Keratinocyte (primary cell): ENCODE measurements at regions not wholly inside any gene's neighbourhood (a gene's known extent, or its start where the extent isn't known, plus 50 kb on each side); places are given as distances from the start of the nearest gene placed in this dataset.

ENCODE experiments used
- DNase-seq: peaks from one replicate; pipeline ENCODE4 v3.0.0-alpha.2; 2011; ENCODE audit warnings: low read depth, missing footprints, low spot score
- FAIRE-seq: peaks from 2 replicates; lab custom pipeline; 2011; peaks lifted over from hg19 to GRCh38; lab: Jason Lieb, UNC
- H2AFZ ChIP-seq: 2 replicates; pipeline ENCODE4 v1.6.0; 2012; ENCODE audit warnings: low read length, control low read depth, inconsistent platforms; ENCODE audit not compliant: control insufficient read depth
- H3K27ac ChIP-seq: 2 replicates; pipeline ENCODE4 v1.5.1; 2011; ENCODE audit warnings: low read length; ENCODE audit not compliant: control insufficient read depth, insufficient read depth
- H3K27me3 ChIP-seq: 3 replicates; pipeline ENCODE4 v1.6.0; 2011; ENCODE audit warnings: low read length; ENCODE audit not compliant: control insufficient read depth, insufficient read depth; ENCODE audit errors: extremely low read depth
- H3K36me3 ChIP-seq, 2 experiments: 2 replicates in 1 of 2; 3 replicates in 1 of 2; pipeline ENCODE4 v1.5.1; 2011; ENCODE audit warnings: low read length in 2 of 2, mild to moderate bottlenecking in 1 of 2; ENCODE audit not compliant: control insufficient read depth in 2 of 2, insufficient read depth in 2 of 2; ENCODE audit errors: extremely low read depth in 1 of 2
- H3K4me1 ChIP-seq: 3 replicates; pipeline ENCODE4 v1.5.1; 2011; ENCODE audit warnings: low read length; ENCODE audit not compliant: control insufficient read depth, insufficient read depth; ENCODE audit errors: extremely low read depth
- H3K4me2 ChIP-seq: 3 replicates; pipeline ENCODE4 v1.6.0; 2011; ENCODE audit warnings: low read depth, low read length; ENCODE audit not compliant: control insufficient read depth, insufficient read depth; ENCODE audit errors: extremely low read depth
- H3K4me3 ChIP-seq, 3 experiments: fragments of 200-600 bp in 1 of 3; sonication (generic) in 1 of 3; 2 replicates in 2 of 3; 3 replicates in 1 of 3; pipeline ENCODE4 v1.5.1; 2011 to 2016; ENCODE audit warnings: low read length in 3 of 3, mild to moderate bottlenecking in 3 of 3, control low read depth in 2 of 3, inconsistent platforms in 1 of 3, low read depth in 1 of 3, mixed read lengths in 1 of 3, mixed run types in 1 of 3, moderate library complexity in 1 of 3; ENCODE audit not compliant: control insufficient read depth in 2 of 3, insufficient read depth in 2 of 3; ENCODE audit errors: extremely low read depth in 1 of 3
- H3K79me2 ChIP-seq: 2 replicates; pipeline ENCODE4 v1.6.0; 2012; ENCODE audit warnings: low read length; ENCODE audit not compliant: control insufficient read depth, insufficient read depth
- H3K9ac ChIP-seq: 3 replicates; pipeline ENCODE4 v1.6.0; 2011; ENCODE audit warnings: low read length; ENCODE audit not compliant: control insufficient read depth, insufficient read depth; ENCODE audit errors: extremely low read depth
- H3K9me1 ChIP-seq: 3 replicates; pipeline ENCODE4 v1.6.0; 2011; ENCODE audit warnings: low read length; ENCODE audit not compliant: control insufficient read depth, insufficient read depth; ENCODE audit errors: extremely low read depth
- H3K9me3 ChIP-seq: 2 replicates; pipeline ENCODE4 v1.5.1; 2012; ENCODE audit warnings: low read depth, low read length; ENCODE audit not compliant: control insufficient read depth
- H4K20me1 ChIP-seq: 3 replicates; pipeline ENCODE4 v1.6.0; 2011; ENCODE audit warnings: low read length; ENCODE audit not compliant: control insufficient read depth, insufficient read depth; ENCODE audit errors: extremely low read depth
- EZH2 ChIP-seq: IDR thresholded peaks from one replicate; pipeline ENCODE4 v1.6.1; 2012; ENCODE audit warnings: inconsistent platforms, mild to moderate bottlenecking, low read length, moderate library complexity
- dilution Hi-C: fragments of 300-500 bp; cut with MboI; formaldehyde crosslinking; loops from one replicate; pipeline ENCODE4 v1.7.0; 2020; ENCODE audit warnings: low sequenced_read_pairs; ENCODE audit not compliant: extremely low pct_ligation_motif_present
- TF ChIP-seq, protein P1 (sequence below), 3 experiments: IDR thresholded peaks in 1 of 3; conservative IDR thresholded peaks in 1 of 3; optimal IDR thresholded peaks in 1 of 3; 2 replicates in 2 of 3; 3 replicates in 1 of 3; pipeline versions ENCODE3 to v1.5.1; 2011; ENCODE audit warnings: low read length in 3 of 3, mild to moderate bottlenecking in 3 of 3, moderate library complexity in 2 of 3, control low read depth in 1 of 3, inconsistent platforms in 1 of 3; ENCODE audit not compliant: insufficient read depth in 2 of 3; ENCODE audit errors: extremely low read depth in 1 of 3

DNA sequence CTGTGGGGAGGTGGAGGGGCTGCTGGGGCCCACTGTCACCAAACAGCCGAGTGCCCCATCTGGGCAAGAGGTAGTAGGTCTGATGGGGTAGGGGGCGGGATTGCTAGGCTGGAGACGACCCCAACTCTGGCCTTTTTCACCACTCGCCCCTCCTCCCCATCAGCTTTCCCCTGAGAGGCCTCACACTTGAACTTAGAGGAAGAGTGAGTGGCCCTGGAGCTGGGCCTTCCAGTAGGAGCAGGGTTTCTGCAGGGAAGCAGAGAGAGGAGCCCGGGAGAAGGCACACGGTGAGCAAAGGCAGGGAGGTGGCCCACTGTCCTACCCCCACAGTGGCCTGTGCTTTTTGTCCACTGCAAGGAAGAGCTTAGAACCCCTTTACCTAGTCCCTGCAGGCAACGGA, 111.9 kb upstream of the WNT4 start:
- Histone ChIP-seq H2AFZ (no peak overlapping the region), H3K27me3 (peaks cover 67% of the 10 kb centered on the region), H3K79me2 (no peaks in the 10 kb centered on the region), H3K4me1 (peaks cover 4% of the 10 kb centered on the region), H4K20me1 (no peaks in the 10 kb centered on the region), H3K36me3 (no peaks in the 10 kb centered on the region), H3K4me3 (no peak overlapping the region), H3K9ac (no peak overlapping the region), H3K9me1 (no peaks in the 10 kb centered on the region), H3K9me3 (no peaks in the 10 kb centered on the region), H3K4me2 (no peak overlapping the region), H3K27ac (no peak overlapping the region)
- no peak for FAIRE-seq
- TF ChIP-seq, protein P1, sequence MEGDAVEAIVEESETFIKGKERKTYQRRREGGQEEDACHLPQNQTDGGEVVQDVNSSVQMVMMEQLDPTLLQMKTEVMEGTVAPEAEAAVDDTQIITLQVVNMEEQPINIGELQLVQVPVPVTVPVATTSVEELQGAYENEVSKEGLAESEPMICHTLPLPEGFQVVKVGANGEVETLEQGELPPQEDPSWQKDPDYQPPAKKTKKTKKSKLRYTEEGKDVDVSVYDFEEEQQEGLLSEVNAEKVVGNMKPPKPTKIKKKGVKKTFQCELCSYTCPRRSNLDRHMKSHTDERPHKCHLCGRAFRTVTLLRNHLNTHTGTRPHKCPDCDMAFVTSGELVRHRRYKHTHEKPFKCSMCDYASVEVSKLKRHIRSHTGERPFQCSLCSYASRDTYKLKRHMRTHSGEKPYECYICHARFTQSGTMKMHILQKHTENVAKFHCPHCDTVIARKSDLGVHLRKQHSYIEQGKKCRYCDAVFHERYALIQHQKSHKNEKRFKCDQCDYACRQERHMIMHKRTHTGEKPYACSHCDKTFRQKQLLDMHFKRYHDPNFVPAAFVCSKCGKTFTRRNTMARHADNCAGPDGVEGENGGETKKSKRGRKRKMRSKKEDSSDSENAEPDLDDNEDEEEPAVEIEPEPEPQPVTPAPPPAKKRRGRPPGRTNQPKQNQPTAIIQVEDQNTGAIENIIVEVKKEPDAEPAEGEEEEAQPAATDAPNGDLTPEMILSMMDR (optimal IDR thresholded peaks at IDR 0.05 in 1 of 3, IDR thresholded peaks at IDR 0.05 in 1 of 3, conservative IDR thresholded peaks at IDR 0.05 in 1 of 3; ENCODE audit: extremely low read depth in 1 of 3, insufficient read depth in 2 of 3, low read length in 3 of 3): no peak
- no peak for TF ChIP-seq EZH2
- DNase-seq: no peak
- dilution Hi-C loops: no loop called here

DNA sequence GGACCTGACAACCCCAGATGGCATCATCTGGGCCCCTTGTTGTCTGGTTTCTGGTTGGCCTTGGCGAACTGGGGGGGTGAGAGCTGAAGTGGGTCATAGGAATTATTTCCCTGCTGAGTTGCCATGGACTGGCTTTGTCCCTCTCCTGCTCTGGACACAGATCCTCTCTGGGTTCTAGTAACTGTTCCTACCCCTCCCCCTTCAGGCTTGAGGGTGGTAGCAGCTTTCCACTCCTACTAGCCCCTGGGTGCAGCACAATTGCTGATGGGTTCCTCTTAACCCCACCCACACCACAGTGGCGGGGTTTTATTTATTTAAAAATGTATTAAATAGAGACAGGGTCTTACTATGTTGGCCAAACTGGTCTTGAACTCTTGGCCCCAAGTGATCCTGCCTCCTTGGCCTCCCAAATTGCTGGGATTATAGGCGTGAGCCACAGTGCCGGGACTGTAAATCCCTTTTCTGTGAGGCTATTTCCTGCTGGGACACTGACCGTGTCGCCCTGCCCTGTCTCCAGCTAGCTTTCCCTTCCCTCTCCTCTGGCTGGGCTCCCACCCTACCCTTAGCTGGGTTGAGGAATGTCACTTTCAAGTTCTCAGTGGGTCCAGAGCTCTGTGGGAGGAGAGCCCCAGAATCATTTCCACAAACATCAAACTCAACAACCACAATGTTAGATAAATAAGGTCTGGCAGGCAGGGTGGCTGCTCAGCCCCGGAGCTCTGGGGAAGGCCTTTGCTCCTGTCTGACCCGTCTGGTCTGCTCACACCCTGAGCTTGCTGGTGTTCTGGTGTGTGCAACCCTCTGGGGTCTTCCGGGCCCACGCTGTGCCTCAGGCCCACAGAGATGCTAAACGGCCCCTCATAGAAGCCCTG, 112.7 kb upstream of the WNT4 start:
- Histone ChIP-seq H3K27me3 (peaks cover 61% of the 10 kb centered on the region), H3K4me2 (no peak overlapping the region), H3K4me1 (peaks cover 4% of the 10 kb centered on the region), H3K9me1 (no peaks in the 10 kb centered on the region), H2AFZ (no peak overlapping the region), H3K36me3 (no peaks in the 10 kb centered on the region), H3K4me3 (no peak overlapping the region), H4K20me1 (no peaks in the 10 kb centered on the region), H3K9ac (no peak overlapping the region), H3K27ac (no peak overlapping the region), H3K9me3 (no peaks in the 10 kb centered on the region), H3K79me2 (no peaks in the 10 kb centered on the region)
- dilution Hi-C loops: no loop called here
- no peak for DNase-seq
- FAIRE-seq: no peak
- TF ChIP-seq, protein P1 (optimal IDR thresholded peaks at IDR 0.05 in 1 of 3, IDR thresholded peaks at IDR 0.05 in 1 of 3, conservative IDR thresholded peaks at IDR 0.05 in 1 of 3; ENCODE audit: extremely low read depth in 1 of 3, insufficient read depth in 2 of 3, low read length in 3 of 3): no peak
- no peak for TF ChIP-seq EZH2
